NB4 (cell line): ENCODE measurements at regions not wholly inside any gene's neighbourhood (a gene's known extent, or its start where the extent isn't known, plus 50 kb on each side); places are given as distances from the start of the nearest gene placed in this dataset.
A peak's percentile ranks its signal among the peaks of the same experiment; 100 is the strongest.

Experiments
- DNase-seq: peaks from one replicate; pipeline ENCODE4 v3.0.0; 2010; ENCODE audit warnings: low read depth
- H3K4me3 ChIP-seq: one replicate; pipeline ENCODE4 v1.5.1; 2011; ENCODE audit warnings: mild to moderate bottlenecking, low read depth, low read length, moderate library complexity
- MAX ChIP-seq: IDR thresholded peaks from 2 replicates; pipeline ENCODE4 v1.6.1; 2011; ENCODE audit warnings: low read depth, low read length
- MYC ChIP-seq: IDR thresholded peaks from 2 replicates; pipeline ENCODE4 v1.6.1; 2011; ENCODE audit warnings: low read depth, low read length
- POLR2A ChIP-seq: IDR thresholded peaks from 2 replicates; pipeline ENCODE4 v1.6.1; 2011; ENCODE audit warnings: mild to moderate bottlenecking; ENCODE audit not compliant: insufficient read length; ENCODE audit errors: extremely low read depth
- TF ChIP-seq, protein P1 (sequence below): IDR thresholded peaks from one replicate; pipeline ENCODE4 v1.5.1; 2012; ENCODE audit warnings: low read depth, low read length

DNA sequence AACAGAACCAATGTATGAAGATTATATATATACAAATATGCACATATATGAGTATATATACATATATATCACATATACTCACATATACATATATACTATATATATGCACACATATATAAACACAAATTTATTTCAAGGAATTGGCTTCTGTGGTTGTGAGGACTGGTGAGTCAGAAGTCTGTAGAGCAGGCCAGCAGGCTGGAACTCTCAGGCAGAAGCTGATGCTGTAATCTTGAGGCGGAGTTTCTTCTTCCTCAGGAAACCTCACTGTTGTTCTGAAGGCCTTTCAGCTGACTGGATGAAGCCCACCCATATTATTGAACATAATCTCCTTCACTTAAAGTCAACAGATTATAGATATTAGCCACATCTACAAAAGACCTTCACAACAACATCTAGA, 143.9 kb upstream of the CREB1 start:
- TF ChIP-seq MYC: no peak
- TF ChIP-seq POLR2A: no peak
- TF ChIP-seq, protein P1, sequence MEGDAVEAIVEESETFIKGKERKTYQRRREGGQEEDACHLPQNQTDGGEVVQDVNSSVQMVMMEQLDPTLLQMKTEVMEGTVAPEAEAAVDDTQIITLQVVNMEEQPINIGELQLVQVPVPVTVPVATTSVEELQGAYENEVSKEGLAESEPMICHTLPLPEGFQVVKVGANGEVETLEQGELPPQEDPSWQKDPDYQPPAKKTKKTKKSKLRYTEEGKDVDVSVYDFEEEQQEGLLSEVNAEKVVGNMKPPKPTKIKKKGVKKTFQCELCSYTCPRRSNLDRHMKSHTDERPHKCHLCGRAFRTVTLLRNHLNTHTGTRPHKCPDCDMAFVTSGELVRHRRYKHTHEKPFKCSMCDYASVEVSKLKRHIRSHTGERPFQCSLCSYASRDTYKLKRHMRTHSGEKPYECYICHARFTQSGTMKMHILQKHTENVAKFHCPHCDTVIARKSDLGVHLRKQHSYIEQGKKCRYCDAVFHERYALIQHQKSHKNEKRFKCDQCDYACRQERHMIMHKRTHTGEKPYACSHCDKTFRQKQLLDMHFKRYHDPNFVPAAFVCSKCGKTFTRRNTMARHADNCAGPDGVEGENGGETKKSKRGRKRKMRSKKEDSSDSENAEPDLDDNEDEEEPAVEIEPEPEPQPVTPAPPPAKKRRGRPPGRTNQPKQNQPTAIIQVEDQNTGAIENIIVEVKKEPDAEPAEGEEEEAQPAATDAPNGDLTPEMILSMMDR: no peak
- TF ChIP-seq MAX: no peak
- H3K4me3 ChIP-seq: no peak overlapping the region
- peak; percentile 20 for DNase-seq

DNA sequence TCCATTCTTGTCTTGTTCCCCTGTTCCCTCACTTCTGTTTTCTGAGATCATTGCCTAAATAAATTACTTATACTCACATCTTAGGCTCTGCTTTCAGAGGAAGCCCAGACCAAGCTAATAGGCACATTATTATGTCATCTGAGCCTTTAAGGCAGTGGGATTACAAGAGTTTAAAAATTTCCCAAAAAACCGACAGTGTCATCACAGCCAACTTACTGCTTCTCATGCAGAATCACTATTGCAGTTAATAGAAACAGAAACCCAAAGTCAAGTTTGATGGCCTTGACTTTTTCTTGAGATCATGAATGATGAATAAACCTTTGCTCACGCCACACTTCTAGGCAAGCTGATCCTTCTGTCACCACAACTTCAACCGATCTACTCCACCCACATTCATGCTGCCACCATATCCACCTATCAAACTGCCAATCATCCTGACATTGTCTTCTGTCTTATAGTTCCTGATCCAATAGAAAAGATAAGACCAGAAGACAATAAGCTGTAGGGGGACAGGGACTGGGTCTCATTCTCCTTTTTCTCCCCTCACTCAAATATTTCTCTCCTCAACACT, 142.7 kb upstream of the CREB1 start:
- no peak overlapping the region for H3K4me3 ChIP-seq
- DNase-seq: no peak
- no peak for TF ChIP-seq POLR2A
- TF ChIP-seq MYC: no peak
- no peak for TF ChIP-seq MAX
- TF ChIP-seq, protein P1: no peak

- DNase-seq: no peak
- TF ChIP-seq MYC: no peak
- TF ChIP-seq POLR2A: no peak
- TF ChIP-seq, protein P1: no peak
- TF ChIP-seq MAX: no peak
- H3K4me3 ChIP-seq: no peak overlapping the region
Measured at GRCh38 chr2:207390302-207391095, 139.3 kb upstream of the CREB1 start.

- DNase-seq: no peak
- TF ChIP-seq POLR2A: no peak
- TF ChIP-seq MYC: no peak
- no peak for TF ChIP-seq MAX
- TF ChIP-seq, protein P1: no peak
- no peak overlapping the region for H3K4me3 ChIP-seq
Measured at GRCh38 chr2:207394203-207394781, 135.5 kb upstream of the CREB1 start.

DNA sequence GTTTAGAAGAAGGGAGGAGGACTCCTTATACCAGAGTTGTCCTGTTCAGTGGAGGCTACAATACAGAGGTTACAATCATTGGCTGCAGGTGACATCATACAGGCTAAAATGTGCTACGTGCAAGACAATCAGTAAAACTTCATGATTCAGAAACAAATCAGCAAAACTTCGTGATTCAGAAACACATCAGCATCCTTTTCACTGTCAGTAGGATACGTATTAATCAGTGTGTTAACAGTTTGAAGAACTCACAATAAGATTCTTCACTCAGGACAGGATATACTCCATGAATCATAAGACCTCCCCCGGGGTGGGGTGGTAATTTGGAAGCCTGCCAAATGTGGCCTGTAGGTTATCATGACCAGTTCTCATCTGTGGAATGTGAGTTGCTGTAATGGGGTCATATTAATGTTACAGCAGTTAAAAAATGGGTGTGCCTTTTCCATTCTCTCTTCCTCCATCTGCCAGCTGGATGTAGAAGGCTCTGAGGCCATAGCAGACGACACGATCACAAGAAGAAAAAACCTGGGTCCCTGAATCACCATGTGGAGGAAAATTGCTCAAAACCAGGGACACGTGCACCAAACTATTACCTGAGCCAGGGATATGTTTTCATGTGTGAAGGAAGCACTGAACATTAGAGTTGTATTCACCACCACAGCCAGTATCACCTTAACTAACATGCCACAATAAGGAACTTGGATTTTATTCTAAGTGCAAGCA, 134.8 kb upstream of the CREB1 start:
- DNase-seq: peak; percentile 30
- H3K4me3 ChIP-seq: no peak overlapping the region
- TF ChIP-seq POLR2A (no peak), MAX (no peak), MYC (no peak)
- TF ChIP-seq, protein P1: no peak
